Kidney (tissue), 13 donors: ENCODE measurements at regions not wholly inside any gene's neighbourhood (a gene's known extent, or its start where the extent isn't known, plus 50 kb on each side); places are given as distances from the start of the nearest gene placed in this dataset.

Experiments
- DNase-seq, 5 donors: peaks; one replicate each; pipeline ENCODE4 v3.0.0-alpha.2; 2013 to 2020
- FAIRE-seq: peaks from 2 replicates; lab custom pipeline; 2012; peaks lifted over from hg19 to GRCh38; lab: Jason Lieb, UNC
- H3K27ac ChIP-seq, 2 donors: one replicate each; pipeline ENCODE4 v1.7.0; 2013; ENCODE audit warnings: low read depth in 2 of 2, low read length in 2 of 2, inconsistent platforms in 1 of 2
- H3K27me3 ChIP-seq: one replicate; pipeline ENCODE4 v1.7.1; 2013; ENCODE audit warnings: low read length, inconsistent platforms; ENCODE audit not compliant: control insufficient read depth, insufficient read depth
- H3K36me3 ChIP-seq, 3 donors: one replicate each; pipeline versions ENCODE4 v1.7.0 to v1.7.1; 2013; ENCODE audit warnings: low read length in 3 of 3, control low read depth in 1 of 3, inconsistent platforms in 1 of 3; ENCODE audit not compliant: insufficient read depth in 3 of 3, control insufficient read depth in 2 of 3
- H3K4me1 ChIP-seq, 3 donors: one replicate each; pipeline versions ENCODE4 v1.7.0 to v1.7.1; 2013; ENCODE audit warnings: low read length in 3 of 3, inconsistent platforms in 1 of 3, low read depth in 1 of 3; ENCODE audit not compliant: control insufficient read depth in 2 of 3, insufficient read depth in 2 of 3
- H3K4me3 ChIP-seq, 3 donors: one replicate each; pipeline versions ENCODE4 v1.7.0 to v1.8.1; 2013; ENCODE audit warnings: low read length in 3 of 3, control low read depth in 1 of 3, inconsistent platforms in 1 of 3
- H3K9ac ChIP-seq, 3 donors: one replicate each; pipeline versions ENCODE4 v1.7.0 to v1.7.1; 2013; ENCODE audit warnings: low read length in 3 of 3, control low read depth in 1 of 3, inconsistent platforms in 1 of 3
- H3K9me3 ChIP-seq, 3 donors: one replicate each; pipeline versions ENCODE4 v1.7.0 to v1.7.1; 2013; ENCODE audit warnings: low read length in 3 of 3, control low read depth in 1 of 3, inconsistent platforms in 1 of 3; ENCODE audit not compliant: control insufficient read depth in 2 of 3, insufficient read depth in 1 of 3
- intact Hi-C: fragments of 100-400 bp; cut with DNase I; formaldehyde crosslinking; loops from one replicate; pipeline ENCODE4 v1.11.1; 2022
- TF ChIP-seq, protein P1 (sequence below): IDR thresholded peaks from 3 replicates; pipeline ENCODE4 v1.5.1; 2012; ENCODE audit warnings: mild to moderate bottlenecking, moderate library complexity, borderline replicate concordance; ENCODE audit not compliant: insufficient read depth; ENCODE audit errors: extremely low read depth
- donor health status: control.
- donor health status: control.
- donor health status: control.
- donor health status: control.
- donor health status: control.
- donor health status: DM: yes; HTN: yes; CAD: no.
- donor health status: Normal renal cell carcinoma (clear cell type).

DNA sequence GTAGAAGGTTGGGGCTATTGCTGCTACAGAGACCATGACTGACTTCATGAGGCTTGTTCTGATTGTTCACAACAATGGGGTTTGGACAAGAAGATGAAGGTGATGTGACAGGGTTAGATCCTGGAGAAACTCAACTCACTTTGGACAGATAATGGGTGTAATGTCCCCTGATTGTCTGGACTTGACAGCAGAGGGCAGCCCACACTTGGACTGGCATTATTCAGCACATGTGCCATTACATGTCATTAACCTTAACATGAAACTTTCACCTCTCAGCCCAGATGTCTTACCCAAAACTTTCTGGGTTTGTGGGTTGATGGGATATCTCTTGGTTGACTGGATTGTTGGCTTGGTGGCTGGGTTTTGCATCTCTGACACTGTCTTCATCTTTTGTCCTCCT lies 101.5 kb downstream of the MXRA5 start:
- no peaks in the 10 kb centered on the region for H3K27me3 ChIP-seq
- no peak overlapping the region for H3K9ac ChIP-seq
- intact Hi-C loops, result no loop called here
- no peaks in the 10 kb centered on the region for H3K36me3 ChIP-seq
- no peaks in the 10 kb centered on the region for H3K4me1 ChIP-seq
- no peaks in the 10 kb centered on the region for H3K9me3 ChIP-seq
- DNase-seq, result no peak
- FAIRE-seq, result no peak
- H3K27ac ChIP-seq, result no peak overlapping the region
- H3K4me3 ChIP-seq, result no peak overlapping the region
- TF ChIP-seq, protein P1, sequence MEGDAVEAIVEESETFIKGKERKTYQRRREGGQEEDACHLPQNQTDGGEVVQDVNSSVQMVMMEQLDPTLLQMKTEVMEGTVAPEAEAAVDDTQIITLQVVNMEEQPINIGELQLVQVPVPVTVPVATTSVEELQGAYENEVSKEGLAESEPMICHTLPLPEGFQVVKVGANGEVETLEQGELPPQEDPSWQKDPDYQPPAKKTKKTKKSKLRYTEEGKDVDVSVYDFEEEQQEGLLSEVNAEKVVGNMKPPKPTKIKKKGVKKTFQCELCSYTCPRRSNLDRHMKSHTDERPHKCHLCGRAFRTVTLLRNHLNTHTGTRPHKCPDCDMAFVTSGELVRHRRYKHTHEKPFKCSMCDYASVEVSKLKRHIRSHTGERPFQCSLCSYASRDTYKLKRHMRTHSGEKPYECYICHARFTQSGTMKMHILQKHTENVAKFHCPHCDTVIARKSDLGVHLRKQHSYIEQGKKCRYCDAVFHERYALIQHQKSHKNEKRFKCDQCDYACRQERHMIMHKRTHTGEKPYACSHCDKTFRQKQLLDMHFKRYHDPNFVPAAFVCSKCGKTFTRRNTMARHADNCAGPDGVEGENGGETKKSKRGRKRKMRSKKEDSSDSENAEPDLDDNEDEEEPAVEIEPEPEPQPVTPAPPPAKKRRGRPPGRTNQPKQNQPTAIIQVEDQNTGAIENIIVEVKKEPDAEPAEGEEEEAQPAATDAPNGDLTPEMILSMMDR, result peak; percentile 9

DNA sequence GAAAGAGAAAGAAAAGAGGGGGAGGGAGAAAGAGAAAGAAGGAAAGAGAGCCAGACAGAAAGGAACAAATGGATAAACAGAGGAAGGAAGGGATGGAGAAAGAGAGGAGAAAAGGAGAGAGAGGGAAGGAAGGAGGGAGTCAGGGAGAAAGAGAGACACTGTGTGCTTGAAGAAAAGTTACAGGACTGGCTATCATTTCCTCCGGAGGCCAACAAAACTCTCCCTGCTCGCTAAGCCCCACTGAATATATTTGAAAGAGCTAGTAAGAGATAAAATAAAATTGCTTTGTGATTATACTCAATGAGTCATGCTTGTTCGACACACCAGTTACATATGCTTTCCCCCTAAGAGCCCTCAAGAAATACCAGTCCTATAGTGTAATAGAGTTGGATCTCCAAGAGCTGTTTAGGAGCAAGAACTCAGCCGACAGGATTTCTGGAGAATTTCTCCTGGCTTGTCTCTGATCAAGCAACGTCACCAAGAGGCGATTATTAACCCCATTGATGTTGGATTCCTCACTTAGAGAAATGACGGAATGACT lies 102.2 kb downstream of the MXRA5 start:
- H3K27me3 ChIP-seq, result no peaks in the 10 kb centered on the region
- intact Hi-C loops, result no loop called here
- no peaks in the 10 kb centered on the region for H3K36me3 ChIP-seq
- FAIRE-seq (no peak), DNase-seq (no peak)
- TF ChIP-seq, protein P1, result no peak
- H3K4me1 ChIP-seq, result no peaks in the 10 kb centered on the region
- no peak overlapping the region for H3K4me3 ChIP-seq
- no peak overlapping the region for H3K9ac ChIP-seq
- no peak overlapping the region for H3K27ac ChIP-seq
- H3K9me3 ChIP-seq, result no peaks in the 10 kb centered on the region

DNA sequence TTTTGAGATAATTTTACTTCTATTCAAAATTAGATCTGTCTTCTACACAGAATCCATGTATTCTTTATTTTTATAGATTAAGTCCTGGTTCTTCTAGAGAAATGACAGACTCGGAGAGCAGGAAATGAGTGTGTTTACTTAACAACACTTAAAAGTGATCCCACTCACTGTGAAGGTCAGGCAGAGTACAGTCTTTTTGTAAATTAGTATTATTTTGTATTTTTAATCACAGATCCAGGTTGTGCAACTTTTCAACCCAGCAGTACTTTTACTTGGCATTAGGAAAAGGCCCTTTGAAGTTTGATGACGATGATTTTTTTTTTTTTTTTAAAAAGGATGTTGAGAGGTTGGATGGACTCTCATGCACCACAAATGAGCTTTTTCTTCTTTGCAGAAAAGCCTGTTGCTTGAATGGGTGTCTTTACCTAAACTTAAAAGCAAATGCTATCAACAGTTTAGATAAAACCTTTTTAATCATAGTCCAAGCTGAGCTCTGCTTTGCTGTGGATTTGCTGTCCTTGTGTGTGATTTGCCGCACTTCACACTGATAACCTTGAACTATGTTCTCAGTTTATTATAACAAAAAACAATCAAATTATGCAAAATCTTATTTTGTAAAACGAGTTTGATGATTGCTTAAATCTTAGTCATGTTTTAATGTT lies 114.1 kb downstream of the MXRA5 start:
- TF ChIP-seq, protein P1, result no peak
- no peaks in the 10 kb centered on the region for H3K27me3 ChIP-seq
- DNase-seq (no peak), FAIRE-seq (no peak)
- H3K36me3 ChIP-seq, result no peaks in the 10 kb centered on the region
- no peak overlapping the region for H3K9ac ChIP-seq
- intact Hi-C loops, result no loop called here
- H3K4me3 ChIP-seq, result no peak overlapping the region
- no peak overlapping the region for H3K27ac ChIP-seq
- no peaks in the 10 kb centered on the region for H3K4me1 ChIP-seq
- H3K9me3 ChIP-seq, result no peaks in the 10 kb centered on the region

DNA sequence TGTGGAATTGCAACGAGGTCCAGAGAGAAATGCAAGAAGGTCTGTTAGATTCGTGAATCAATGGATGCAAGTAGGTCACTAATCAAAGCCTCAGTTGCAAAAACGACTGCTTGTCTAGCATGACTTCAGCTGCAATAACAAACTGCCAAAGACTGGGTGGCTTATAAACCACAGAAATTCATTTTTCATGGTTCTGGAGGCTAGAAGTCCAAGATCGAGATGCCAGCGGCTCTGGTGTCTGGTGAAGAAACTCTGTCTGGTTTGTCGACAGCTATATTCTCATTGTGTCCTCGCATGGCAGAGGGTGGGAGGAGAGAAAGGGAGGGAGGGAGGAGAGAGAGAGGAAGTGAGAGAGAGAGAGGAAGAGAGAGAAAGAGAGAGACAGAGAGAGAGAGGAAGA lies 114.7 kb downstream of the MXRA5 start:
- H3K4me3 ChIP-seq, result no peak overlapping the region
- no peak for DNase-seq
- H3K27me3 ChIP-seq, result no peaks in the 10 kb centered on the region
- no peak for FAIRE-seq
- TF ChIP-seq, protein P1, result no peak
- H3K9me3 ChIP-seq, result no peaks in the 10 kb centered on the region
- H3K4me1 ChIP-seq, result no peaks in the 10 kb centered on the region
- no peaks in the 10 kb centered on the region for H3K36me3 ChIP-seq
- intact Hi-C loops, result no loop called here
- H3K9ac ChIP-seq, result no peak overlapping the region
- H3K27ac ChIP-seq, result no peak overlapping the region
